KBM-7 (cell line): ENCODE measurements at regions not wholly inside any gene's neighbourhood (a gene's known extent, or its start where the extent isn't known, plus 50 kb on each side); places are given as distances from the start of the nearest gene placed in this dataset.

ENCODE experiments used
- DNase-seq: peaks from one replicate; pipeline ENCODE4 v3.0.0-alpha.2; 2015
- in situ Hi-C: fragments of 300-500 bp; cut with MboI; formaldehyde crosslinking; loops from 2 replicates; pipeline ENCODE4 v1.14.3; 2020; ENCODE audit warnings: low sequenced_read_pairs, low pct_unique_long_range_greater_than_20kb, mixed read lengths

DNA sequence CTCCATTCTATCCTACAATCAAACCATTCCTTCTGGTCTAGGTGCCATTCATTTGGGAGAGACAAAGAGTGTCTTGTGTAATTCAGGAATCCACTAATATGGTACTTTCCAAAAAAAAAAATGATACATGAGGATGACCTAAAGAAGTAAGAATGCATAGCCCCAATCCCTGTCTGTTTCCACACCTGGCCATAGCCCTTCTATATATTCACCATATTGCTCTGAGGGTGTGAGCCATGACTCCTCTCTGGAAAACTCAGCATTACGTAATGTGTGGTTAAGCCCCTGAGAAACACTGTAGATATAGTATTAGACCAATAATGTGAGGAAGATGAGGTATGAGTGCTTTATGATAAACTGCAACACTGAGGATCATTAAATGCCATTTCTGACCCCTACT, 592.7 kb downstream of the INHBA start:
- DNase-seq: no peak
- in situ Hi-C loops: no loop called here

DNA sequence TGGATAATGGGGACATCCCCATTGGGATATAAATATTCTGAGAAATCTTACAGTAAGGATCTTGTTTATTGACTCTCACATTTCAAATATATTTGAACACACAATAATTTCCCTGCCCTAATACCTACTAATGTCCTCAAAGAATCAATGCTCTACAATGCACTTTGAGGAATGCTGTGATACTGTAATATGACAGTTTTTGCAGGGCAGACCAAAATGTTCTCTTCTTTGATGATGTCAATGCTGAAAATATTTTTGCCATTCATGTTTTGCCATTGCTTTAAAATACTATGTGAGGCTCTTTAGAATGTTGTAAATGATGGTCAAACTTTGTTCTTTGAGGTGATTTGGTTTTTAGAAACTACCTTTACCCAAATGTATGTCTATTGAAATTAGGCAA, 594.1 kb downstream of the INHBA start:
- in situ Hi-C loops: no loop called here
- DNase-seq: no peak

DNA sequence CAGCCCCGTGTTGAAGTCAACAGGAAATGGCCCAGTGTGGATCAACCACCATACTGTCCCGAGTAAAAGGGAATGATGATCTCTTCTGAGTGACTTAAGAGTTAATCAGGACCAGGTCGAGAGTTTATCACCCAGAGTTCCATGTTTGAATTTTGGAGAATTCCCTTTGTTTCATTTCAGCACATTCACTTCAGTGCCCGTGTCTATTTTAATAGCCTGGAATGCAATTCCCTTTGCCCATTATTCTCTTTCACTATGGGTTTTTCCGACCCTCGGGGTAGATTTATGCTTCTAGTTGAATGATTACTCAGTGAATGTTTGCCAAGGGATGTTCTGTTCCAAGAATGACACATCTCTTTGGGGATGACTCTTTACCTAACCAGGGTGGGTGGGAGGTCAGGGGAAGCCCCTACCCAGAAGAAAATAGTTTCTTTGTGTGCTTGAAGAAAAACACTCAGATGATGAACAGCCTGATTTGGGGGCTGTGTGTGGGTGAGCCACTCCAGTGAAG, 594.9 kb downstream of the INHBA start:
- DNase-seq: no peak
- in situ Hi-C loops: no loop called here

DNA sequence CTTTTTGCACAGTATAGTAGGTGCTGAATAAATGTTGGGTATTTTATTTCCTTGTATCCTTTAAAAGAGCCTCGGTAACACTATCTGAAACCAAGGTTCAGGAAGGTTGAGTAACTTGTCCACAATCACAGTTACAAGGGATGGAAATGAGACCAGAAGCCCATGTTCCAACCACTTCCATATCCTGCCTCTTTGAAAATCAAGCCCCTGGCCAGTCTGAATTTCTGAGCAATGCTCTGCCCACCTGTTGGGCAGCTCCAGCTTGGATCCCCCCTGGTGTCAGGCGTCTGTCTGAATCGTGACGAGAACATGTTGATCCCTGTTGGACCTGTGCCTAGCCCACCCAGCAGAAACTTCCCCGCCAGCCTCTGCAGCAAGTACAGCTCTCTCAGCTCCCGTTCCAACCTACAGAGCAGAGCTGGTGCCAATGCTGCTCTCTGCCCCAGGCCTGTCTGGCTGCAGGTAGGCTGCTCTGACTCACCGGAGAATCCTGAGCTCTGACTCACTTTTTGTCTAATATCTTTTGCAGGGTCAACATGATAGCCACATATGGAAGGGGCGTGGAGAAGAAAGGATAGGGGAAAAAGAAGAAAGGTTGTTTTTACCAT, 595.5 kb downstream of the INHBA start:
- DNase-seq: no peak
- in situ Hi-C loops: no loop called here

DNA sequence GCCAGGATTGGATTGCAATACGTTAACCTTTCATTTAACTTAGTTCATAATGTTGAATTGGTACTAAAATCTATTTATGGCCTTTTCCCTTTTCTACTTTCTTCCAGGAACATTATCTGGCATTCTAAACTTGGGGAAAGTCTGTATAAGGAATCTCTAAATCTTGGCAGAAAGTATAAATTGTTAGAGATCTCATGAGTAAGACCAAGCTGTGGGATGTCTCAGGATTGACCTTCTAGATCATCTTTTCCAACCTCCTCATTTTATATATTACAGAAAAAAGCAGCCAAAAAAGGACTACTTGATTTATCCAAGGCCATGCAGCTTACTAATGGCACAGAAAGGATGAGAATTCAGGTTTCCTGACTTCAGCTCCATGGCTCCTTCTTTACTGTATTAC, 598.3 kb downstream of the INHBA start:
- in situ Hi-C loops: no loop called here
- DNase-seq: no peak

DNA sequence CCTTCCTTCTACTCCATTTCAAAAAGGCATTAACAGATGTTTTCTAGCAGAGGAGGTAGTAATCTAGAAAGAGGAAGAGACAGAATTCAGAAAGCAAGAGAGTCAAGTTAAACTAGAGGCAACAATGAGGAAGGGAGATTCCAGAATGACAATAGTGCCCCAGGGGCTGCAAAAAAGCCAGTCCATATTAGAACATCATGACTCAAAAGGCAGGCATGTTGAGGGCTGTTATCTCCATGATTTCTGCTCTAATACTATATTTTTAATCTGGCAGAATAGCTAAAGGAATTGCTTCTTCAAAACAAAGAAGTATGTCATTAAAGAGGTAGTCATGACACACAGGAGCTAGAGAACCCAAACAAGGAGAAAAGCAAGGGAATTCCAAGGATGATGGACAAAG, 599.6 kb downstream of the INHBA start:
- DNase-seq: no peak
- in situ Hi-C loops: no loop called here

DNA sequence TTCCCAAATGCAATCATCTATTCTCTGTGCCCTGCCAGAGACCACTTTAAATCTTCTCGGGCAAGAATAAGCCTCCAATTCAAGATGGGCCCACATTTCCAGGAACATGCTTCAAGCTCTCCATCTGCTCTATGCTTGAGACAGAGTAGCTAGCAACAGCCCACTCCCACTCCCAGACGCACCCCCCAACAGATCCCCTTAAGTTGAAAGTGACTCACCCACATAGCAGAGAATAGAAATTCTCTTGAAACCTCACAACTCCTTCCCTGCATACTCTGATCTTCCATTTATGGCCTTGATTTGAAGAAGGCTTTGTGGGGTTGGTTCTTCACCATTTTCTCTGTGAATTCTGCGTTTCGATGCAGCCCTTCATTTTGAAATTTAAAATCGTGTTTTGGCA, 604.0 kb downstream of the INHBA start:
- DNase-seq: no peak
- in situ Hi-C loops: no loop called here

DNA sequence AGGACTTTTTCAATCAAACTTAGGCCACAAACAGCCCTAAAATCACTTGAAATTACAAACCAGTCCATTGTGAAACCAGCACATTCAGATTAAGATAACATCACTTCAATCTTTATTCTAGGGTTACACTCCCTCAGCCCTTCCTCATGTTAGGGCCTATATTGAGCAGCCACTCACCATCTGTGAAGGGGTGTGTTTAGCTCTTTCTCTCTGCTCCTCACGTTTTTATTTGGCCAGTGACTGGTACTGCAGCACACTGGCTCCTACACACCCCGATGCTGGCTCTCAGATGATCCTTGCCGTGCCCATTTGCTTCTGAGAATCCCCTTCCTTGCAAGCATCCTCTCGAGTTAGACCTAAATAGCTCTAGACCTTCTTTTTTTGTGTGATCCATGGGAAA, 604.5 kb downstream of the INHBA start:
- in situ Hi-C loops: no loop called here
- no peak for DNase-seq

DNA sequence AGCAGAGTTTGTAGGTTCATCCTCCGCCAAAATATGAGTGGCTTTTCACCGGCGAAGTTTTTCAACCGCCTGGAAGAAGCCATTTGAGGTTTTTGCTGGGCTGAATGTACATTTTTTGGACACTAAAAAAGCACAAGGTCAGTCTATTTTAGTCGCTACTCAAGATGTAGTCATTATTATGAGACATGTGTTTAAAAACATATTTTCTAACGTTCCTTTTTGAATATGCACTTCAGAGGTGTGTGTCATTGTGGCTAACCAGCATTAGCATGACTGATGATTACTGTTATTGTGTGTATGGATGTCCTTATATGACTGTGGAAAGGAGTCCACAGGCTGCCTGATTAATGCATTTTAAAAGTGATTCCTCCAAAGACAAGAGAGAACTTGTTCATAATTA, 605.4 kb downstream of the INHBA start:
- DNase-seq: no peak

DNA sequence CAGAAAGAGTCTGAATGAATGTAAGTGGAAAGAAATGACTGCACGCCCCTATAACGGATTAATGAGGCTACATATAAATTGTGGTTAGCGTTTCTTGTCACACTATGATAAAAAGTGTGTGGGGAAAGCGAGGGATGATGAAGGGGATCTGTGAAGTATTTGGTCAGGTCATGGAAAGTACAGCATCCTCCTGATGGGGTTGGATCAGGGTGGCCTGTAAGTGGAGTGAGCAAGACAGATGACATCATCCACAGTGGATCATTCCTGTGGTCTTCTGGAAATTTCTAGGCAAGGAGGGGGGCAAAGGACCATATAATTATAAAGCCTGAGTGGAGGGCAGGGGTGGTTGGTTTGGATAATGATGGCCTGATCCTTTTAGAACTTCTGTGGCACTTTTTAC, 606.0 kb downstream of the INHBA start:
- in situ Hi-C loops: no loop called here

More for the DNA sequence above, 605.4 kb downstream of the INHBA start:
- in situ Hi-C loops: no loop called here

DNA sequence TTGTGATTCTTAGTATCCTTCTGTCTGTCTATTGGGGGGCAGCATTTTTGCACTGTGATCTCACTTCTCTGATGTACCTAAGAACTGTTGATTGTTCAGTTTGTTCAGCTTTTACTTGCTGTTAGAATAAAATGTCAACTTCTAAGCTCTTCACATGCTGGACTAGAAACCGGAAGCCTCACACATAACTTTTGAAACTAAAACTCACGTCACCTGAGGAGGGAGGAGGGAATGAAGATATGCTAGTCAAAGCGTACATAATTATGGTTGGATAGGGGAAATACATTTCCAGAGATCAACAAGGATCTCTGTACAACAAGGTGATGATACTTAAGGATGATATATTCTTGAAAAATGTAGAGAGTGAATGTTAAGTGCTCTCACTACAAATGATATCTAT, 609.7 kb downstream of the INHBA start:
- no peak for DNase-seq
- in situ Hi-C loops: no loop called here

More for the DNA sequence above, 606.0 kb downstream of the INHBA start:
- no peak for DNase-seq

DNA sequence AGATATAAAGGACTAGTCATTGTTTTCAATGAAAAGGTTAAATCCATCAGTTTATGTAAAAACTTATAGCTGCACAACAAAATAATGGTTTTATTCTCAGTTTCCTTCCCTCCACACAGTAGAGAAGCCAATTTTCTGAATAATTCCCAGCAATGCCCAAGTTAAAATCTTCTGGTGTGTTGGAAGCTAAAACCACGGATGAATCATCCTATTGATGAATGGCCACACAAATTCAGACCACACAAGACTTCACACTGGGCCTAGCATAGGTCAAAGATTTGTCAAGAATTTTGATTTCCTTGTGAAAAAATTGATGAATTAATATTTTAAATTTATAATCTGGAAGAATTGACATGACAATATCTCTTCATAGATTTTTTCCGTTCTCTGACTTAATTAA, 617.6 kb downstream of the INHBA start:
- DNase-seq: no peak
- in situ Hi-C loops: no loop called here

DNA sequence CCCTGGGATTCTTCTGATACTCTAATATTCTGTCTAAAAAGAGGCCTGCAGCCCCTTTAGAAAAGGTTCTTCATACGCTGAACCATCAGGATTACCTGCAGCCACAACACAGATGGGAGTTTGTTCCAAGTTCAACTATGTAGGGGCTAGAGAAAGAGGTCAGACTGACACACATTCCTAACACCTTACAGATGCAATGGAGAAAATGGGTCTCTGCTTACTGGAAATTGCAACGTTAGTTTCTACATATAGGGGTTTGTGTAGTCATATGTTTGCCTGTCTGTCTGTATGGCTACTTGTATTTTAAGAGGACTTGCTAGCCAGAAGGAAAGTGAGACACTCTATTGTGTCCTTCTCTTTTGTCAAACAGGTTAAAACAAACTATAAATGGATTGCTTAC, 618.5 kb downstream of the INHBA start:
- no peak for DNase-seq
- in situ Hi-C loops: no loop called here

DNA sequence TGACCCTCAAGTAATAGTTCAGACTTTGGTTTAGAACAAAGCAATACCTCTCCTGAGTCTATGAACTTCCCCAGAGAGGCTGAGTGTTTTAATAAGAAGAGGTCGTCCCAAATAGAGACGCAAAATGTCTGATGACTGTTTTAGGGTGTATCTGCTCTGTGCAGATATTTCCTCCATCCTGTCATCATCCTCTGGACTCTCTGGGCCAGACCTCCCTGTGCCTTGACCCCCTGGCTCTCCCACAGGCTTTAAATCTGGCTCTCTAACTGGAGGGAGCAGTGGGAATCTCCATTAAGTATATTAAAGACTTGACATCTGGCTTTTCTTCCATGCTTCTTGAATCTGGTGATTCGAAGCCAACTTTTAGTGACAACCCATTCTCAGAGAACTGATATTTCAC, 633.3 kb downstream of the INHBA start:
- in situ Hi-C loops: no loop called here
- DNase-seq: no peak

DNA sequence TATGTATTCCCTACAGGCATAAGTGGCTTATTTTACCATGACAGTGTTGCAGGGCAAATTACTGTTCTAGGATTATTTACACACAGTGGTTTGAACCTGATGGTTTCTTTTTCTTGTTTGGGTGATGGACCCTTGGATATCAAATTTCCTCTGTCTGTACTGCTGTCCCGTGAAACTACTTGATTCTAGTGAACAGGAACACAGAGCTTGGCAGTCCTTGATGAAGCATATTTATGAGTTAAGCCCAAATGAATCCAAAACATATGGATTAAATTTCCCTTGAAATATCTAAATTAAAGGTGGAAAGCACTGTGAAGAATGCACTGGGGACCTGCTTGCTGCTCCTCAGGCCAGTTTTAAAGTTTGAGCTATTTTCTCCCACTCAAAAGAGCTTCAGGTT, 635.3 kb downstream of the INHBA start:
- in situ Hi-C loops: no loop called here
- DNase-seq: no peak

DNA sequence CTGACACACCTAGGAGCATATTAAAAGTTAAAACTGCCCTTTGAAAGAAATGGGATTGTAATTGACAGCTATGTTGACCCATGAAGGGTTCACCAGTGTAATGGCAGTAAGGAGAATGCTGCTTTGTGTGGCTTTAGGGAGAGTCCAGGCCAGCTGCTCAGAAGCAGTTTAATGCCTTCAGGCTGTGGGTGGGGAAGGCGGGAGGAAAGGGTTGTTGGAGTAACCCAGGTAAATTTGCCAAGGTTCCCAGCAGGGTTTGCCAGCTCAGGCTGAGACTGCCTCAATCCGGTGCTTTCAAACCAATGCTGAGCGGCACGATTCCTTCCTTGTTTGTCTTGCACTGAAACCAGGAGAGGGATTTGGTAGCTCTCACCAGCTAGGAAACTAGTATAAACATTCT, 637.2 kb downstream of the INHBA start:
- in situ Hi-C loops: no loop called here
- DNase-seq: no peak

DNA sequence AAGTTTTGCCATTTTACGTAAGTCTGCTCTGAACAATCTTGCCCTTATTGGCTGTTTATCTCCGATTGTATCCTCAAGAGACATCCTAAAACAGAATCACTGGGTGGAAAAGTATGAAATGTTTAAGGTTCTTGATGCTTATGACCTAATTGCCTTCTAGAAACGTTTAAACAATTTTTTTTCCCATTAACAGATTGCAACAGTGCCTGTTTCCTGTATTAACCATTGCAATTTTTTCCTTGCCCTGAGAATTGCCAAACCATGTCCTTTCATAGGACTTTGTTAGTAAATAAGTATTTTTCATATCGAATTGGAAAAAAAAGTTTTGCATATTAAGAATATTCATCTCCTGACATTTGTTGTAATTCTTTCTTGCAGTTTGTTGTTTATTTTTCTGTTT, 639.8 kb downstream of the INHBA start:
- DNase-seq: no peak
- in situ Hi-C loops: no loop called here

DNA sequence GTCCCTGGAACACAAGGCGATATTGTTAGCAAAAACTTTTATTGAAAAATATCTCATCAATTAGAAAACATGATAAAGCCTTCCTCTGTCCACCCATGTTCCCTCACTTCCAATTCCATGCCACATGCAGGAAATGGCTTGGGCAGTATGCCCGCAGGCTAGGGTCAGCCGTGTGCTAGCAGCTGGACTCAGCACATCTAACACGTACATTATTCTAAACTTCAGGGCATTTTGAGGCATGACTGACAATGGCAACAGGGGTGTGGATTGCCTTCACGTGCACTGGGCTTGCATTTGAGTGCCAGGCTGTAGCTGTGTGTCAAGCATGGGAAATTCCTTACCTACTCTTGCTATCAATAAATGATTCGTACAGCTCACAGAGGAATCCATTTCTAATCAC, 642.1 kb downstream of the INHBA start:
- DNase-seq: no peak
- in situ Hi-C loops: no loop called here

DNA sequence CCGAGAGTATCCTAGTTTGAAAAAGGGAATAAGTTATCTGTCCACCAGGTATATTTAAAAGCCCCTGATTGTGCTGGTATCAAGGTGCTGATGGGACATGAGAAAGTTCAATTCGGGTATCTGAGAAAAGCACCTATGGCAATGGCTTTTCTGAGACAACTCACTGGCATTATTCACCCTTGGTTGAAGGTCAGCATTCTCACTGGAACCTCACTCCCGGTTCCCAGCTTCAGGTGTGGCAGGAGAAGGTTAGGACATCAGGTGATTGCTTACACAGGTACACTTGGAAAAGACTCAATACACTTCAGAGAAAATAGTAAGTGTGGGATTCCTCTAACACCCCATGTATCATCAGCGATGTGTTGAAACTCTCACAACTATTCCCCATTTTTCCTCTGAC, 643.1 kb downstream of the INHBA start:
- DNase-seq: no peak

DNA sequence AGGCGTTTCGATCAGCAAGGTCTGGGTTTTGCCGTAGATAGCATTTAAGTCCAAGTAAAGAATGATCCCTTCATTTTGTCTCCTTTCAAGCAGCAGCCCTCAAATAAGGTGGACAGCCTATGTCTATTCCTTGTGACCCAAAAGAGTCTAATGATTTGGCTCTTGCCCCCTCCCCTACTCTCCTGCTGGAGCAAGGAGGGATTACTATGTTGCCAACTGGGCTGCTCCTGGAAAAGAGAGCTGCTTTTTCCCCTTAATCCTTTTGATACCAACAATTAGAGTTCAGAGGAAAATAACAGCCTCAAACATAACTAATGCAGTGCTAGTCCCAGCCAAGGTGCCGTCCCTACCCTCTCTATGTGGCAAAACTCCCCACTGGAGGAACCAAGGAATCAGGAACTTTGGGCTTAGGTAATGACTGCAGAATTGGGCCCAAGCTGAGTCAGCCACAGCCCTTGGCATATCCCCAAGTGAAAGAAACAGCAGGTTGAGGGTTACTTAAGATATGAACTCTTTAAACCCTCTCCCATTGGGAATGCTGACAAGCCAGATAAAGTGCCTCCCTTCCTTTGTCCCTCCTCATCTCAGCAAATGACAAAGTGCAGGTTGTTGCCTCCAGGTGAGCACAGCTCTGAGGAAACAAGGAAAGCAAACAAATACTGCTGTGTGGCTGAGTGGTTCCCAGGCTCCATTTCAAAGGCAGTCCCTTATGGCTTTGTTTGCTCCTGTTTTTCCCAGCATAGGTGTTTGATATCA, 643.7 kb downstream of the INHBA start:
- no peak for DNase-seq
- in situ Hi-C loops: no loop called here

More for the DNA sequence above, 643.1 kb downstream of the INHBA start:
- in situ Hi-C loops: no loop called here
